NCI-H1694 treated with DMSO at 0.1 percent for 48 hours (cell line): ENCODE measurements at regions not wholly inside any gene's neighbourhood (a gene's known extent, or its start where the extent isn't known, plus 50 kb on each side); places are given as distances from the start of the nearest gene placed in this dataset.
"Not testable (repeated sequence)": the region's sequence is repeated elsewhere in the genome, so short reads cannot be mapped to it uniquely, and the experiment has no call there.

ENCODE experiments used
- DNase-seq: peaks from one replicate; lab custom pipeline; 2025; lab: John Stamatoyannopoulos, UW

- no peak for DNase-seq
These were observed 71.9 kb downstream of the DYNAP start for GRCh38 chr18:54662986-54663385.

GRCh38 chr18:54669701-54670100 is 78.7 kb downstream of the DYNAP start:
- not testable (repeated sequence) for DNase-seq

GRCh38 chr18:54671291-54671881 is 80.3 kb downstream of the DYNAP start:
- DNase-seq: peak; percentile 7

GRCh38 chr18:54672109-54672508 is 81.1 kb downstream of the DYNAP start:
- DNase-seq: no peak

- DNase-seq: no peak
These were observed 81.9 kb downstream of the DYNAP start for GRCh38 chr18:54672846-54673475.

GRCh38 chr18:54673936-54674335 is 82.9 kb downstream of the DYNAP start:
- no peak for DNase-seq

GRCh38 chr18:54675076-54675475 is 84.0 kb downstream of the DYNAP start:
- no peak for DNase-seq

- peak; percentile 13 for DNase-seq
These were observed 88.5 kb downstream of the DYNAP start for GRCh38 chr18:54679318-54680149.

GRCh38 chr18:54684784-54685183 is 93.7 kb downstream of the DYNAP start:
- DNase-seq: no peak

- DNase-seq: no peak
These were observed 98.3 kb downstream of the DYNAP start for GRCh38 chr18:54689319-54689718.

- no peak for DNase-seq
These were observed 99.2 kb downstream of the DYNAP start for GRCh38 chr18:54690198-54690597.

- DNase-seq: no peak
These were observed 101.4 kb downstream of the DYNAP start for GRCh38 chr18:54692463-54692862.

- DNase-seq: no peak
These were observed 105.7 kb downstream of the DYNAP start for GRCh38 chr18:54696616-54697293.

GRCh38 chr18:54700580-54700979 is 109.5 kb downstream of the DYNAP start:
- DNase-seq: no peak

- no peak for DNase-seq
These were observed 111.6 kb downstream of the DYNAP start for GRCh38 chr18:54702686-54703085.

- DNase-seq: no peak
These were observed 118.0 kb upstream of the RAB27B start for GRCh38 chr18:54710074-54710899.

GRCh38 chr18:54710900-54711281 is 117.4 kb upstream of the RAB27B start:
- no peak for DNase-seq

GRCh38 chr18:54712306-54712705 is 116.0 kb upstream of the RAB27B start:
- no peak for DNase-seq

GRCh38 chr18:54712758-54713157 is 115.5 kb upstream of the RAB27B start:
- DNase-seq: no peak

GRCh38 chr18:54713386-54713785 is 114.9 kb upstream of the RAB27B start:
- DNase-seq: no peak

GRCh38 chr18:54714851-54715250 is 113.4 kb upstream of the RAB27B start:
- DNase-seq: no peak

- DNase-seq: no peak
These were observed 111.7 kb upstream of the RAB27B start for GRCh38 chr18:54716586-54716985.
